ENCODE measurements at regions not wholly inside any gene's neighbourhood (a gene's known extent, or its start where the extent isn't known, plus 50 kb on each side); places are given as distances from the start of the nearest gene placed in this dataset.

- TF ChIP-seq CTCF (IDR thresholded peaks at IDR 0.05), result no peak
- TF ChIP-seq EP300 (IDR thresholded peaks at IDR 0.05), result no peak
Observed at GRCh38 chr22:47813661-47814060, 1051.2 kb downstream of the TBC1D22A start.

All from tibial nerve (tissue), 4 donors.